PFSK-1 (cell line): ENCODE measurements at regions not wholly inside any gene's neighbourhood (a gene's known extent, or its start where the extent isn't known, plus 50 kb on each side); places are given as distances from the start of the nearest gene placed in this dataset.

ENCODE experiments used
- POLR2AphosphoS5 ChIP-seq: IDR thresholded peaks from 2 replicates; pipeline ENCODE4 v1.6.1; 2012; ENCODE audit warnings: low read depth, mild to moderate bottlenecking, control low read depth, low read length, moderate library complexity
- REST ChIP-seq, 2 experiments: IDR thresholded peaks; 2 replicates each; pipeline versions ENCODE4 v1.6.1 to v1.8.0; 2011 to 2012; ENCODE audit warnings: low read depth in 2 of 2, low read length in 2 of 2, control low read depth in 1 of 2, inconsistent platforms in 1 of 2, mild to moderate bottlenecking in 1 of 2, moderate library complexity in 1 of 2; ENCODE audit not compliant: insufficient read depth in 1 of 2
- SIN3A ChIP-seq: IDR thresholded peaks from 2 replicates; pipeline ENCODE4 v1.6.1; 2012; ENCODE audit warnings: mild to moderate bottlenecking, low read length, moderate library complexity, borderline replicate concordance; ENCODE audit not compliant: insufficient read depth

DNA sequence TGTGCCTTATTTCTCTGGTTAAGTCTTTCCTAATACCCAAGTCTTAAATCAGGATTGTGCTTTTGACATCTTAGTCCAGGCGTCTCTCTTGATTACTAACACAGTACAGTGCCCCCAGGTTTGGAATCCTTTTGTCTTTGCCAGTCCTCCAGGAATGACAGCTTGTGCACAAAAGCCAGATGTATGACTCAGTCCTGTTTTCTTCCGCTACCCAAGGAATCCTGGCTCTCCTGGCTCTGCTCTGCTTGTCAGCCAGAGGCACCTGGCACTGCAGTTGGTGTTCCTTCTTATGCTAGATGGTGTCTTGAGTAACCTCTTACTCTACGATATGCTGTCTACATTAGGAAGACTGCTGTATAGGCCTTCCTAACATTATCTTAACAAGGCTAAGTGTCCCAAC, 728.2 kb upstream of the NECTIN3 start:
- TF ChIP-seq SIN3A, result no peak
- no peak for TF ChIP-seq REST (IDR thresholded peaks at IDR 0.05; ENCODE audit: insufficient read depth in 1 of 2, low read depth in 2 of 2, low read length in 2 of 2)
- no peak for TF ChIP-seq POLR2AphosphoS5
